Mucosa of rectum (tissue), 2 donors: ENCODE measurements at regions not wholly inside any gene's neighbourhood (a gene's known extent, or its start where the extent isn't known, plus 50 kb on each side); places are given as distances from the start of the nearest gene placed in this dataset.

ENCODE experiments used
- H3K27ac ChIP-seq, 2 donors: one replicate each; pipeline ENCODE4 v1.7.0; 2013; ENCODE audit warnings: inconsistent platforms in 2 of 2, low read depth in 2 of 2, low read length in 2 of 2
- H3K27me3 ChIP-seq, 2 donors: one replicate each; pipeline ENCODE4 v1.7.0; 2013; ENCODE audit warnings: low read length in 2 of 2; ENCODE audit not compliant: control insufficient read depth in 2 of 2, insufficient read depth in 2 of 2
- H3K36me3 ChIP-seq, 2 donors: one replicate each; pipeline ENCODE4 v1.7.0; 2013; ENCODE audit warnings: low read length in 2 of 2; ENCODE audit not compliant: control insufficient read depth in 2 of 2, insufficient read depth in 2 of 2
- H3K4me1 ChIP-seq, 2 donors: one replicate each; pipeline ENCODE4 v1.7.0; 2013; ENCODE audit warnings: low read length in 2 of 2, mild to moderate bottlenecking in 1 of 2; ENCODE audit not compliant: control insufficient read depth in 2 of 2, insufficient read depth in 2 of 2
- H3K4me3 ChIP-seq, 2 donors: one replicate each; pipeline ENCODE4 v1.7.0; 2013; ENCODE audit warnings: low read length in 2 of 2
- H3K9ac ChIP-seq, 2 donors: one replicate each; pipeline ENCODE4 v1.7.0; 2013; ENCODE audit warnings: low read length in 2 of 2, low read depth in 1 of 2, mild to moderate bottlenecking in 1 of 2
- H3K9me3 ChIP-seq, 2 donors: one replicate each; pipeline ENCODE4 v1.7.0; 2013; ENCODE audit warnings: low read length in 2 of 2; ENCODE audit not compliant: control insufficient read depth in 2 of 2
- donor health status: healthy.
- donor health status: Normal muscosa, but diverticular disease.

DNA sequence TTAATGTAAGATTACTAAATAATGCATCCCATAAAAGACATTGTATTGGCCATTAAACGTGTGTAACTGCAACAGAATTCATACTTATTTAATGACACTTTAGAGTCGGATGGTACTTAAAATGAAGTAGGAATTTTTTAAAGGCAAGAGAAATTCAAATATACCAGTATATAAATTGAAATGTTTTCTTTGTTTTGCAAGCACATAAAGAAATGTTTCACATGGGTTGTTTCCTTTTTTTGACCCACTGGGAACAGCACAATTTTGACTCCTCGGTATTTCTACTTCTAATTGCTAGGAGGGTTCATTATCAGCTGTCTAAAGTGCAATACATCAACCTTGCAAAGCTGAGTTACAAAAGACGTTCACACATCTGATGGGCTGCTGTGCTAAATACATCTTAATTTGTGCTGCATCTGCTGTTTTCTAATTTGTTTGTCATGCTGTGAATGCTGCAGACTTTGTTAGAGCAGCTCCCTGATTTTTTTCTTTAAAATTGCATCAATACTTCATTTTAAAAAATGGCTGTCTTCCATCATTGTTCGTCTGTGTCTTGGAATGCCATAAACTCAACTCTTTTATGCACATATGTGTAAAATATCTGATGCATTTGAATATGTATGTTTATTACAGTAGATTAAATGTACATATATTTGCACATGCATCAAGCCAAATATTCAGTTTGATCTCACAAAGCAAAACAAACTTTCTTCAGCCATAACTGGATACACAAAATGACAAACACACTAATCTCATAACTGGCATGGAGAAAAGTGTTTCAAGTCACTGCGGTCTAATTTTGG is 454.0 kb upstream of the GRAMD2B start:
- no peak overlapping the region for H3K9ac ChIP-seq
- no peaks in the 10 kb centered on the region for H3K4me1 ChIP-seq
- no peak overlapping the region for H3K27ac ChIP-seq
- no peaks in the 10 kb centered on the region for H3K9me3 ChIP-seq
- no peak overlapping the region for H3K4me3 ChIP-seq
- no peaks in the 10 kb centered on the region for H3K36me3 ChIP-seq
- H3K27me3 ChIP-seq = no peaks in the 10 kb centered on the region

DNA sequence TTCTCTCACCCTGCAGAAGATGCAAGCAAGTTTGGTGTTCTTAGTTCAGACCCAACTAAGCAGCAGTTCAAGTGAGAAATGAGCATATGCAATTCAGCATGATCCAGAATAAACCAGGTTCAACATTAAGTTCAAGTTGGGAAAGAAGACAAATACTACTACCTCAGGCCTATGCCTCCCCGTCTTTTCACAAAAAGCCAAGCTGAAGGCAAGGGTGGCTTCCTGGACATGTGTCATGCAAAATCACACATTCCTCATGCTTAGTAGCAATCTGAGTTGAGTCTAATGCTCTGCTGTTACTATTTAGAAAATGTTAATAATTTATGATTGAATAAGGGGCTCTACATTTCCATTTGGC is 453.4 kb upstream of the GRAMD2B start:
- H3K27me3 ChIP-seq = no peaks in the 10 kb centered on the region
- no peak overlapping the region for H3K9ac ChIP-seq
- H3K27ac ChIP-seq = no peak overlapping the region
- no peak overlapping the region for H3K4me3 ChIP-seq
- H3K36me3 ChIP-seq = no peaks in the 10 kb centered on the region
- H3K4me1 ChIP-seq = no peaks in the 10 kb centered on the region
- H3K9me3 ChIP-seq = no peaks in the 10 kb centered on the region

- H3K36me3 ChIP-seq = no peaks in the 10 kb centered on the region
- no peak overlapping the region for H3K4me3 ChIP-seq
- H3K9me3 ChIP-seq = no peaks in the 10 kb centered on the region
- H3K9ac ChIP-seq = no peak overlapping the region
- no peaks in the 10 kb centered on the region for H3K4me1 ChIP-seq
- H3K27ac ChIP-seq = no peak overlapping the region
- no peaks in the 10 kb centered on the region for H3K27me3 ChIP-seq
Measured at GRCh38 chr5:125970631-125971307, 452.4 kb upstream of the GRAMD2B start.

DNA sequence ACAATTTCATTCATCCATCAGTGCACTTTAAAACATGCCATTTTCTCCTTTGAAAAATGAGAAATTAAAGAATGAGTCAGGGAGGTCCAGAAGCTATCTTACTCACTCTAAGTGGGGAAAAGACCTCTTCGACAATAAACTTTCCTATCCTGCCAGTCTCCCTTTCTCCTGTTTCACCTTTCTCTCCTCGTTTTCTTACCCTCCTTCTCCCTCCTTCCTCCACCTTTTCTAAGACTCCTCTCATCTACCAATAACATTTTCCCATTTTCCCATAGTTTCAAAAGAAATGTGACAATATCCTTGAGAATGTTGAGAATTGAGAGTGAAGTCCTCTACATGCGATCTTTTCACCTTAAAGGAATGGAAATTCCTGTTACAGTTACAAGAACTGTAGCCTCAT is 450.5 kb upstream of the GRAMD2B start:
- Histone ChIP-seq H3K4me3 (no peak overlapping the region), H3K27me3 (no peaks in the 10 kb centered on the region), H3K9ac (no peak overlapping the region), H3K9me3 (no peaks in the 10 kb centered on the region), H3K36me3 (no peaks in the 10 kb centered on the region), H3K27ac (no peak overlapping the region), H3K4me1 (no peaks in the 10 kb centered on the region)

DNA sequence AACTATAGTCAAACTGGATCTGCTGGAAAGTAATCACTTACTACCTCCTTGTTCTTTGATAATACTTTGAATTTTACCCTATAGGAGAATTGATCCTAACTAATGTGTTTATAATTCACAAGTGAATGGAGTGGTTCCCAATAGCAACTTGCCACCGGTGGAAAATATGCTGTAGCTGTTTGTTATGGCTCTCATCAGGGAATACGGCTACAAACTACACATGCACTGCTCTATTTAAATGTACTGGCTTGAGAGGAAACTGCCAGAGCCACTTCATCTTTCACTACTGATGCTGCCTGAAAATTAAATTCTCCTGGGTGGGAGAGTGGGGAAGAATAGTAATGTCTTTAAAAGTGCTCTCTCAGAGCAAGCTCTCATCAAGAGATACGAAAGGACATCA is 448.5 kb upstream of the GRAMD2B start:
- H3K36me3 ChIP-seq = no peaks in the 10 kb centered on the region
- H3K27me3 ChIP-seq = no peaks in the 10 kb centered on the region
- H3K9ac ChIP-seq = no peak overlapping the region
- no peak overlapping the region for H3K27ac ChIP-seq
- H3K9me3 ChIP-seq = no peaks in the 10 kb centered on the region
- H3K4me3 ChIP-seq = no peak overlapping the region
- H3K4me1 ChIP-seq = no peaks in the 10 kb centered on the region

GRCh38 chr5:125976421-125977000 is 446.7 kb upstream of the GRAMD2B start:
- H3K36me3 ChIP-seq = no peaks in the 10 kb centered on the region
- H3K27ac ChIP-seq = no peak overlapping the region
- no peaks in the 10 kb centered on the region for H3K9me3 ChIP-seq
- H3K9ac ChIP-seq = no peak overlapping the region
- no peak overlapping the region for H3K4me3 ChIP-seq
- no peaks in the 10 kb centered on the region for H3K4me1 ChIP-seq
- H3K27me3 ChIP-seq = no peaks in the 10 kb centered on the region

GRCh38 chr5:125978015-125978414 is 445.2 kb upstream of the GRAMD2B start:
- Histone ChIP-seq H3K36me3 (no peaks in the 10 kb centered on the region), H3K27ac (no peak overlapping the region), H3K9me3 (no peaks in the 10 kb centered on the region), H3K27me3 (no peaks in the 10 kb centered on the region), H3K4me1 (no peaks in the 10 kb centered on the region), H3K9ac (no peak overlapping the region), H3K4me3 (no peak overlapping the region)

DNA sequence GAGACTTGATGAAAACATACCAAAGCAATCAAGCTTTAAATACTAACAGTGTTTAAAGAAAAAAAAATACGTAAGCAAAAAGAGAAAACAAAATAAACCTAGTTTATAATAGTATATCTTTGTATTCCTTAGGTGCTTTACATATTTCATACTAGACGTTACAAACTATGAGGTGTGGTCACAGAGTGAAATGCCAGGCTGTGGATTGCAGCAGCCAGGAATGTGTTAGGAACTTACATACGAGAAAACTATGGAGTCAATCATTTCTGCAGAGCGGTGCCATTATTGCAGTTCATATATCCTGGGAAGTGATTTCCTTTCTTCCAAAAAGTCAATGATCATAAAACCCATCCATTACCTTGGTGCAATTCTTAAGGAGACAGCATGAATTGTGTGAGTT is 443.6 kb upstream of the GRAMD2B start:
- H3K27me3 ChIP-seq = no peaks in the 10 kb centered on the region
- H3K27ac ChIP-seq = no peak overlapping the region
- H3K4me1 ChIP-seq = no peaks in the 10 kb centered on the region
- no peak overlapping the region for H3K9ac ChIP-seq
- H3K9me3 ChIP-seq = no peaks in the 10 kb centered on the region
- no peak overlapping the region for H3K4me3 ChIP-seq
- no peaks in the 10 kb centered on the region for H3K36me3 ChIP-seq

- Histone ChIP-seq H3K4me1 (no peaks in the 10 kb centered on the region), H3K27ac (no peak overlapping the region), H3K36me3 (no peaks in the 10 kb centered on the region)
Measured at GRCh38 chr5:125981016-125981415, 442.2 kb upstream of the GRAMD2B start.

DNA sequence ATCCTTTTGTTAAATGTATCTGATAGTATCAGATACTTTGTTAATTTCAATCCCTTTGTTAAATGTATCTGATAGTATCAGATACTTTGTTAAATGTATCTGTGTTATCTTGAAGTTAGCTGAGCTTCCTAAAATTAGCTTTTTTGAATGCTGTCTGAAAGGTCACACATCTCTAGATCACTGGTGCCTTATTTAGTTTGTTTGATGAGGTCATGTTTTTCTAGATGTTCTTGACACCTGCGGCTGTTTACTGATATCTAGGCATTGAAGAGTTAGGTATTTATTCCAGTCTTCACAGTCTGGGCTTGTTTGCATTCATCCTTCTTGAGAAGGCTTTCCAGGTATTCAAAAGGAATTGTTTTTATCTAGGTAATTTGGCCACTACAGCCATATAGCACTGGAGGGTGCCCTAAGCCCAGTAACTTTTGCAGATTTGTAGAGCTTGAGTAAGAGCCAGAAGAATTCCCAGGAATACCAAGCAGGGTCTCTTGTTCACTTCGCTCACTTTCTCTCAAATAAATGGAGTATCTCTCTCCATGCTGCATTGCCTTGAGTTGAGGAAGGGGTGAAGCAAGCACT is 435.4 kb upstream of the GRAMD2B start:
- Histone ChIP-seq H3K27ac (no peak overlapping the region), H3K4me3 (no peak overlapping the region), H3K9me3 (no peaks in the 10 kb centered on the region), H3K27me3 (no peaks in the 10 kb centered on the region), H3K4me1 (no peaks in the 10 kb centered on the region), H3K9ac (no peak overlapping the region), H3K36me3 (no peaks in the 10 kb centered on the region)

More at GRCh38 chr5:125981016-125981415, 442.2 kb upstream of the GRAMD2B start:
- H3K9me3 ChIP-seq = no peaks in the 10 kb centered on the region
- H3K9ac ChIP-seq = no peak overlapping the region
- H3K4me3 ChIP-seq = no peak overlapping the region
- H3K27me3 ChIP-seq = no peaks in the 10 kb centered on the region
